ENCODE measurements at regions not wholly inside any gene's neighbourhood (a gene's known extent, or its start where the extent isn't known, plus 50 kb on each side); places are given as distances from the start of the nearest gene placed in this dataset.

DNA sequence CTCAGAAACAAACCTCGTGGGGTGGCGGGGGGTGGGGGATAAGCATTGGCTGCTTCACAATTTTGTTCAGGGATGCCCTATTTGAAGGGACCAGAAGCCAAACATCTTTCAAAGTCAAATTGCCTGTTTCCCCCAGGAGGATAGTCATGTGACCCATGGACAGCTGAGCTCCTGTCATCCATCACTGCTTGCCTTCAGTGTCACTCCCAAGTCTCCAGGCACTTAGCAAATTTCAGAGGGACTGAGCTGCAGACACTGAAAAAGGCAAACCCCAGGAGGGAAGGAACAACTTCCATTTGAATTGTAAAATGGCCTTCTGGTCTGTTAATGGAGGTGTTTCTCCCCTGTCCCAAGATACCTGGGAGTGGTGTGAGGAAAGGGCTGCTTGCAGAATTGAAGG lies 73.4 kb downstream of the FRMPD3 start:
- DNase-seq (no peak), ATAC-seq (no peak)
- no TSS peak for BruUV-seq (replicated peaks)
- no peaks in the 10 kb centered on the region for H3K79me2 ChIP-seq (ENCODE audit: low read length)
- no peaks in the 10 kb centered on the region for H3F3A ChIP-seq (ENCODE audit: low read length, unreplicated experiment)
- no peak for TF ChIP-seq EZH2phosphoT487 (IDR thresholded peaks at IDR 0.05; ENCODE audit: borderline replicate concordance, low read length)
- no peak for TF ChIP-seq EZH2 (IDR thresholded peaks at IDR 0.05; ENCODE audit: low read length, unreplicated experiment)
- intact Hi-C loops (cut with micrococcal nuclease) = no loop called here
- no peak overlapping the region for H3K4me2 ChIP-seq (ENCODE audit: low read length)
- H3K27me3 ChIP-seq (ENCODE audit: low read length) = no peaks in the 10 kb centered on the region
- ChIA-PET CTCF (no interaction called here), POLR2A (ENCODE audit: unreplicated experiment) (no interaction called here)
- no peaks in the 10 kb centered on the region for H4K20me1 ChIP-seq (ENCODE audit: low read length)
- H2AFZ ChIP-seq (ENCODE audit: low read length) = no peak overlapping the region
- H3K36me3 ChIP-seq (ENCODE audit: low read depth, low read length) = no peaks in the 10 kb centered on the region
- H3K4me1 ChIP-seq (ENCODE audit: insufficient read depth, low read length) = no peaks in the 10 kb centered on the region
- H3K9me3 ChIP-seq (ENCODE audit: low read length) = no peaks in the 10 kb centered on the region
- no peak overlapping the region for H3K4me3 ChIP-seq (ENCODE audit: low read length)
- no peaks in the 10 kb centered on the region for H3K9me2 ChIP-seq (replicated peaks; ENCODE audit: low read length)
- H3K9ac ChIP-seq (ENCODE audit: low read length) = no peak overlapping the region
- H3K27ac ChIP-seq (ENCODE audit: low read length) = no peak overlapping the region

GRCh38 chrX:107526141-107526540 lies 76.7 kb downstream of the FRMPD3 start:
- DNase-seq (no peak), ATAC-seq (no peak)
- Histone ChIP-seq H3K9me2 (replicated peaks; ENCODE audit: low read length) (no peaks in the 10 kb centered on the region), H3K27ac (ENCODE audit: low read length) (no peak overlapping the region), H3K4me3 (ENCODE audit: low read length) (no peak overlapping the region), H3K27me3 (ENCODE audit: low read length) (no peaks in the 10 kb centered on the region), H3K36me3 (ENCODE audit: low read depth, low read length) (no peaks in the 10 kb centered on the region), H3K4me1 (ENCODE audit: insufficient read depth, low read length) (no peaks in the 10 kb centered on the region), H3K79me2 (ENCODE audit: low read length) (no peaks in the 10 kb centered on the region), H3K9me3 (ENCODE audit: low read length) (no peaks in the 10 kb centered on the region), H3F3A (ENCODE audit: low read length, unreplicated experiment) (no peaks in the 10 kb centered on the region), H2AFZ (ENCODE audit: low read length) (no peak overlapping the region), H4K20me1 (ENCODE audit: low read length) (no peaks in the 10 kb centered on the region), H3K9ac (ENCODE audit: low read length) (no peak overlapping the region), H3K4me2 (ENCODE audit: low read length) (no peak overlapping the region)
- ChIA-PET POLR2A (ENCODE audit: unreplicated experiment) (no interaction called here), CTCF (no interaction called here)
- intact Hi-C loops (cut with micrococcal nuclease) = no loop called here
- TF ChIP-seq EZH2phosphoT487 (IDR thresholded peaks at IDR 0.05; ENCODE audit: borderline replicate concordance, low read length) = no peak
- no TSS peak for BruUV-seq (replicated peaks)

- Histone ChIP-seq H4K20me1 (ENCODE audit: low read length) (no peaks in the 10 kb centered on the region), H3K4me2 (ENCODE audit: low read length) (no peak overlapping the region), H3K9me2 (replicated peaks; ENCODE audit: low read length) (no peaks in the 10 kb centered on the region), H3K9ac (ENCODE audit: low read length) (no peak overlapping the region), H3K27ac (ENCODE audit: low read length) (no peak overlapping the region), H3K27me3 (ENCODE audit: low read length) (no peaks in the 10 kb centered on the region), H2AFZ (ENCODE audit: low read length) (no peak overlapping the region), H3F3A (ENCODE audit: low read length, unreplicated experiment) (no peaks in the 10 kb centered on the region), H3K9me3 (ENCODE audit: low read length) (no peaks in the 10 kb centered on the region), H3K4me1 (ENCODE audit: insufficient read depth, low read length) (no peaks in the 10 kb centered on the region), H3K36me3 (ENCODE audit: low read depth, low read length) (no peaks in the 10 kb centered on the region), H3K79me2 (ENCODE audit: low read length) (no peaks in the 10 kb centered on the region), H3K4me3 (ENCODE audit: low read length) (no peak overlapping the region)
- BruUV-seq (replicated peaks) = no TSS peak
- intact Hi-C loops (cut with micrococcal nuclease) = loop anchor here (10.0 kb wide), 1 partner anchor 125 kb away; no protein-coding TSS in a partner anchor
- no peak for ATAC-seq
- DNase-seq = no peak
- ChIA-PET CTCF (no interaction called here), POLR2A (ENCODE audit: unreplicated experiment) (no interaction called here)
- TF ChIP-seq EZH2phosphoT487 (IDR thresholded peaks at IDR 0.05; ENCODE audit: borderline replicate concordance, low read length) = no peak
Observed at GRCh38 chrX:107530141-107530540, 80.7 kb downstream of the FRMPD3 start.

GRCh38 chrX:107537815-107538214 lies 88.4 kb downstream of the FRMPD3 start:
- H3K79me2 ChIP-seq (ENCODE audit: low read length) = no peaks in the 10 kb centered on the region
- no TSS peak for BruUV-seq (replicated peaks)
- no peaks in the 10 kb centered on the region for H3K4me1 ChIP-seq (ENCODE audit: insufficient read depth, low read length)
- no peak overlapping the region for H3K4me2 ChIP-seq (ENCODE audit: low read length)
- TF ChIP-seq EZH2phosphoT487 (IDR thresholded peaks at IDR 0.05; ENCODE audit: borderline replicate concordance, low read length) = no peak
- no peak for TF ChIP-seq EZH2 (IDR thresholded peaks at IDR 0.05; ENCODE audit: low read length, unreplicated experiment)
- peak; percentile 77 for TF ChIP-seq CTCF (conservative IDR thresholded peaks at IDR 0.05; ENCODE audit: low read depth, low read length)
- no peak overlapping the region for H3K9ac ChIP-seq (ENCODE audit: low read length)
- ChIA-PET POLR2A (ENCODE audit: unreplicated experiment) (no interaction called here), CTCF (no interaction called here)
- H3K36me3 ChIP-seq (ENCODE audit: low read depth, low read length) = no peaks in the 10 kb centered on the region
- no peak overlapping the region for H3K27ac ChIP-seq (ENCODE audit: low read length)
- no peaks in the 10 kb centered on the region for H3K27me3 ChIP-seq (ENCODE audit: low read length)
- H3K9me2 ChIP-seq (replicated peaks; ENCODE audit: low read length) = no peaks in the 10 kb centered on the region
- H3K4me3 ChIP-seq (ENCODE audit: low read length) = no peak overlapping the region
- ATAC-seq (peak; percentile 76), DNase-seq (peak; percentile 68)
- no peaks in the 10 kb centered on the region for H3K9me3 ChIP-seq (ENCODE audit: low read length)
- no peak overlapping the region for H2AFZ ChIP-seq (ENCODE audit: low read length)
- no peaks in the 10 kb centered on the region for H4K20me1 ChIP-seq (ENCODE audit: low read length)
- H3F3A ChIP-seq (ENCODE audit: low read length, unreplicated experiment) = no peaks in the 10 kb centered on the region
- intact Hi-C loops (cut with micrococcal nuclease) = loop anchor here (1.0 to 10.0 kb wide), 4 partner anchors 92 to 239 kb away; partner anchors contain the start of genes NCBP2L and TSC22D3
